H1 (cell line): ENCODE measurements at regions not wholly inside any gene's neighbourhood (a gene's known extent, or its start where the extent isn't known, plus 50 kb on each side); places are given as distances from the start of the nearest gene placed in this dataset.

Source experiments
- CTCF ChIA-PET: fragments of 300-600 bp; sonication (Branson Sonifier 250); formaldehyde crosslinking; loops from one replicate; lab custom pipeline; 2021; ENCODE audit not compliant: partially characterized antibody; lab: Charles Lee
- POLR2A ChIA-PET: fragments of 300-600 bp; sonication (Branson Sonifier 250); formaldehyde crosslinking; loops from one replicate; lab custom pipeline; 2021; ENCODE audit warnings: inconsistent platforms; ENCODE audit not compliant: partially characterized antibody; lab: Charles Lee
- DNase-seq, 2 experiments: peaks; one replicate each; pipeline versions ENCODE4 v3.0.0 to v3.0.0-alpha.2; 2010 to 2022; ENCODE audit warnings: low spot score in 2 of 2, low read depth in 1 of 2, mixed read lengths in 1 of 2
- FAIRE-seq: peaks from 2 replicates; lab custom pipeline; 2011; peaks lifted over from hg19 to GRCh38; lab: Jason Lieb, UNC
- H2AFZ ChIP-seq: 2 replicates; pipeline ENCODE4 v1.8.1; 2012; ENCODE audit warnings: low read length, inconsistent platforms
- H2AK5ac ChIP-seq: 2 replicates; pipeline ENCODE4 v1.6.1; 2013; ENCODE audit warnings: low read depth, low read length
- H2BK120ac ChIP-seq: replicated peaks from 2 replicates; pipeline ENCODE3; 2013; ENCODE audit warnings: low read depth, low read length, inconsistent platforms
- H2BK12ac ChIP-seq: 2 replicates; pipeline ENCODE4 v1.6.1; 2013; ENCODE audit warnings: low read depth, low read length
- H2BK15ac ChIP-seq: 2 replicates; pipeline ENCODE4 v1.6.1; 2013; ENCODE audit warnings: low read length
- H2BK20ac ChIP-seq: 2 replicates; pipeline ENCODE4 v1.6.1; 2013; ENCODE audit warnings: low read length
- H2BK5ac ChIP-seq: 2 replicates; pipeline ENCODE4 v1.6.1; 2013; ENCODE audit warnings: low read depth, low read length
- H3K14ac ChIP-seq: 2 replicates; pipeline ENCODE4 v1.6.1; 2013; ENCODE audit warnings: inconsistent platforms; ENCODE audit not compliant: insufficient read length
- H3K18ac ChIP-seq: 2 replicates; pipeline ENCODE4 v1.6.1; 2013; ENCODE audit warnings: low read length; ENCODE audit errors: extremely low read depth
- H3K23ac ChIP-seq: 2 replicates; pipeline ENCODE4 v1.6.1; 2013; ENCODE audit warnings: inconsistent platforms; ENCODE audit not compliant: insufficient read length
- H3K23me2 ChIP-seq: 2 replicates; pipeline ENCODE4 v1.6.1; 2013; ENCODE audit warnings: low read depth, low read length
- H3K27ac ChIP-seq: 2 replicates; pipeline ENCODE4 v1.6.1; 2011; ENCODE audit warnings: low read depth, low read length, inconsistent platforms
- H3K27me3 ChIP-seq, 4 experiments: replicated peaks in 1 of 4; 1 replicate in 1 of 4; 2 replicates in 3 of 4; pipeline versions ENCODE4 v1.6.1 to v1.8.1; 2011 to 2013; ENCODE audit warnings: low read length in 3 of 4, mild to moderate bottlenecking in 3 of 4, inconsistent platforms in 2 of 4, mixed read lengths in 2 of 4, moderate library complexity in 1 of 4; ENCODE audit not compliant: control insufficient read depth in 3 of 4, insufficient read depth in 3 of 4; ENCODE audit errors: extremely low read depth in 1 of 4
- H3K36me3 ChIP-seq, 4 experiments: 2 replicates each; pipeline versions ENCODE4 v1.6.1 to v1.8.1; 2011 to 2013; ENCODE audit warnings: mild to moderate bottlenecking in 4 of 4, low read length in 3 of 4, moderate library complexity in 2 of 4, control low read depth in 1 of 4, inconsistent platforms in 1 of 4; ENCODE audit not compliant: insufficient read depth in 4 of 4, control insufficient read depth in 2 of 4
- H3K4ac ChIP-seq: replicated peaks from 2 replicates; pipeline ENCODE3; 2013; ENCODE audit warnings: low read length, low read depth, mixed read lengths, inconsistent platforms; ENCODE audit not compliant: insufficient read length
- H3K4me1 ChIP-seq, 4 experiments: replicated peaks in 1 of 4; 1 replicate in 1 of 4; 2 replicates in 3 of 4; pipeline versions ENCODE4 v1.6.1 to v1.8.1; 2011 to 2013; ENCODE audit warnings: low read length in 3 of 4, inconsistent platforms in 2 of 4, mixed read lengths in 1 of 4; ENCODE audit not compliant: insufficient read depth in 4 of 4, control insufficient read depth in 3 of 4
- H3K4me2 ChIP-seq, 2 experiments: 2 replicates each; pipeline versions ENCODE4 v1.6.1 to v1.8.1; 2011 to 2013; ENCODE audit warnings: low read depth in 2 of 2, low read length in 2 of 2, control low read depth in 1 of 2, inconsistent platforms in 1 of 2, mild to moderate bottlenecking in 1 of 2; ENCODE audit not compliant: insufficient read depth in 1 of 2
- H3K4me3 ChIP-seq, 4 experiments: fragments of 200-600, 300-600 bp in 1 of 4; sonication (generic), shearing (Covaris generic), sonication (Bioruptor Twin) in 1 of 4; 2 replicates each; pipeline versions ENCODE4 v1.5.1 to v1.8.1; 2011 to 2016; ENCODE audit warnings: low read length in 4 of 4, low read depth in 3 of 4, control low read depth in 2 of 4, inconsistent platforms in 2 of 4, mild to moderate bottlenecking in 2 of 4, mixed read lengths in 1 of 4, moderate library complexity in 1 of 4; ENCODE audit not compliant: insufficient read depth in 2 of 4; ENCODE audit errors: extremely low read depth in 1 of 4
- H3K56ac ChIP-seq: replicated peaks from 2 replicates; pipeline ENCODE3; 2013; ENCODE audit warnings: low read depth, mild to moderate bottlenecking, mixed read lengths, low read length, inconsistent platforms; ENCODE audit not compliant: insufficient read length
- H3K79me1 ChIP-seq: 2 replicates; pipeline ENCODE4 v1.6.1; 2013; ENCODE audit warnings: low read depth, low read length, control low read depth
- H3K79me2 ChIP-seq, 2 experiments: 2 replicates each; pipeline versions ENCODE4 v1.6.1 to v1.8.1; 2012 to 2013; ENCODE audit warnings: low read length in 2 of 2, mild to moderate bottlenecking in 2 of 2, inconsistent platforms in 1 of 2; ENCODE audit not compliant: insufficient read depth in 2 of 2, control insufficient read depth in 1 of 2
- H3K9ac ChIP-seq, 4 experiments: replicated peaks in 1 of 4; 1 replicate in 1 of 4; 2 replicates in 3 of 4; pipeline versions ENCODE4 v1.6.1 to v1.8.1; 2011 to 2013; ENCODE audit warnings: low read depth in 3 of 4, low read length in 3 of 4, control low read depth in 2 of 4, mild to moderate bottlenecking in 2 of 4, moderate library complexity in 2 of 4, inconsistent platforms in 1 of 4; ENCODE audit errors: extremely low read depth in 1 of 4
- H3K9me3 ChIP-seq, 2 experiments: 2 replicates each; pipeline versions ENCODE4 v1.6.1 to v1.8.1; 2012 to 2013; ENCODE audit warnings: mild to moderate bottlenecking in 2 of 2, moderate library complexity in 2 of 2, control low read depth in 1 of 2, inconsistent platforms in 1 of 2, low read depth in 1 of 2, low read length in 1 of 2, mixed read lengths in 1 of 2; ENCODE audit not compliant: insufficient read depth in 2 of 2
- H4K20me1 ChIP-seq, 2 experiments: replicated peaks in 1 of 2; 2 replicates each; pipeline versions ENCODE3 to v1.8.1; 2011 to 2013; ENCODE audit warnings: inconsistent platforms in 2 of 2, low read length in 2 of 2, mild to moderate bottlenecking in 1 of 2; ENCODE audit not compliant: insufficient read depth in 2 of 2, control insufficient read depth in 1 of 2
- H4K5ac ChIP-seq: 2 replicates; pipeline ENCODE4 v1.6.1; 2013; ENCODE audit warnings: low read length, low read depth, mixed read lengths, inconsistent platforms; ENCODE audit not compliant: insufficient read length
- H4K8ac ChIP-seq: 2 replicates; pipeline ENCODE4 v1.8.0; 2013; ENCODE audit warnings: mild to moderate bottlenecking, moderate library complexity, low read length, inconsistent platforms; ENCODE audit not compliant: insufficient read depth; ENCODE audit errors: extremely low read depth
- H4K91ac ChIP-seq: replicated peaks from 2 replicates; pipeline ENCODE3; 2013; ENCODE audit warnings: low read length, mixed read lengths, inconsistent platforms; ENCODE audit not compliant: insufficient read length
- CEBPB ChIP-seq: IDR thresholded peaks from 2 replicates; pipeline ENCODE4 v1.6.1; 2012; ENCODE audit warnings: low read depth, low read length
- CTCF ChIP-seq, 3 experiments: IDR thresholded peaks; 1 replicate in 2 of 3; 2 replicates in 1 of 3; pipeline versions ENCODE4 v1.5.1 to v1.6.1; 2011; ENCODE audit warnings: low read length in 3 of 3, mild to moderate bottlenecking in 3 of 3, inconsistent platforms in 2 of 3, low read depth in 1 of 3, moderate library complexity in 1 of 3; ENCODE audit not compliant: insufficient read depth in 1 of 3; ENCODE audit errors: control extremely low read depth in 1 of 3
- HDAC2 ChIP-seq, 2 experiments: fragments of 300-600 bp in 1 of 2; sonication (generic) in 1 of 2; IDR thresholded peaks; 2 replicates each; pipeline ENCODE4 v1.6.1; 2011 to 2012; ENCODE audit warnings: low read depth in 2 of 2, low read length in 2 of 2, mild to moderate bottlenecking in 2 of 2, moderate library complexity in 2 of 2, borderline replicate concordance in 1 of 2, inconsistent platforms in 1 of 2
- POU5F1 ChIP-seq: IDR thresholded peaks from 2 replicates; pipeline ENCODE4 v1.6.1; 2011; ENCODE audit warnings: low read depth, mild to moderate bottlenecking, low read length, moderate library complexity
- RAD21 ChIP-seq, 2 experiments: IDR thresholded peaks in 1 of 2; conservative IDR thresholded peaks in 1 of 2; 2 replicates each; pipeline ENCODE4 v1.6.1; 2011; ENCODE audit warnings: low read depth in 2 of 2, low read length in 2 of 2, improper control_type of control experiment in 1 of 2, inconsistent platforms in 1 of 2, mild to moderate bottlenecking in 1 of 2, moderate library complexity in 1 of 2
- RBBP5 ChIP-seq: IDR thresholded peaks from 2 replicates; pipeline ENCODE4 v1.7.1; 2012; ENCODE audit warnings: low read depth, mild to moderate bottlenecking, inconsistent platforms, low read length, moderate library complexity, borderline replicate concordance
- SAP30 ChIP-seq: fragments of 300-600 bp; sonication (generic); IDR thresholded peaks from 2 replicates; pipeline ENCODE4 v1.7.1; 2012; ENCODE audit warnings: low read length, moderate library complexity, mild to moderate bottlenecking, inconsistent platforms; ENCODE audit not compliant: insufficient read depth, insufficient replicate concordance
- TAF1 ChIP-seq: IDR thresholded peaks from 2 replicates; pipeline ENCODE4 v1.6.1; 2011; ENCODE audit warnings: mild to moderate bottlenecking, low read depth, low read length
- TBP ChIP-seq: IDR thresholded peaks from 2 replicates; pipeline ENCODE4 v1.6.1; 2011; ENCODE audit warnings: low read depth, low read length, improper control_type of control experiment
- TCF12 ChIP-seq: IDR thresholded peaks from 2 replicates; pipeline ENCODE4 v1.6.1; 2011; ENCODE audit warnings: low read depth, mild to moderate bottlenecking, low read length

GRCh38 chr16:26961459-26961858 is 105.3 kb upstream of the C16orf82 start:
- Histone ChIP-seq H3K79me1 (no peaks in the 10 kb centered on the region), H4K8ac (no peak overlapping the region), H2BK20ac (no peak overlapping the region), H3K79me2 (no peaks in the 10 kb centered on the region), H3K4me2 (no peak overlapping the region), H4K5ac (no peak overlapping the region), H4K91ac (no peak overlapping the region), H3K4ac (no peak overlapping the region), H3K27me3 (no peaks in the 10 kb centered on the region), H2AFZ (no peak overlapping the region), H2BK12ac (no peak overlapping the region), H4K20me1 (no peaks in the 10 kb centered on the region), H3K4me3 (no peak overlapping the region), H3K56ac (no peak overlapping the region), H3K23me2 (no peaks in the 10 kb centered on the region; the same call in 1 of the 2 replicates), H3K14ac (no peak overlapping the region), H2BK5ac (no peak overlapping the region), H3K9me3 (no peaks in the 10 kb centered on the region), H2BK15ac (no peak overlapping the region), H2BK120ac (no peak overlapping the region), H3K23ac (no peak overlapping the region), H2AK5ac (no peak overlapping the region), H3K4me1 (no peaks in the 10 kb centered on the region; a peak in 1 of 7 replicates), H3K36me3 (no peaks in the 10 kb centered on the region), H3K9ac (no peak overlapping the region), H3K18ac (no peak overlapping the region), H3K27ac (no peak overlapping the region)
- ChIA-PET POLR2A (no interaction called here), CTCF (interaction anchor here (0.7 to 2.0 kb wide), 4 partner anchors 12 to 120 kb away, joined by 3 to 6 read pairs (median 4); no protein-coding TSS in a partner anchor)
- no peak for DNase-seq
- no peak for FAIRE-seq
- no peak for TF ChIP-seq HDAC2 (IDR thresholded peaks at IDR 0.05; ENCODE audit: borderline replicate concordance in 1 of 2, low read depth in 2 of 2, low read length in 2 of 2)
- TF ChIP-seq TAF1, result no peak
- TF ChIP-seq TCF12, result no peak
- no peak for TF ChIP-seq CEBPB
- no peak for TF ChIP-seq RAD21 (IDR thresholded peaks at IDR 0.05 in 1 of 2, conservative IDR thresholded peaks at IDR 0.05 in 1 of 2; ENCODE audit: low read depth in 2 of 2, low read length in 2 of 2)
- no peak for TF ChIP-seq CTCF (IDR thresholded peaks at IDR 0.05; ENCODE audit: control extremely low read depth in 1 of 3, insufficient read depth in 1 of 3, low read depth in 1 of 3, low read length in 3 of 3)
- no peak for TF ChIP-seq RBBP5
- TF ChIP-seq POU5F1, result no peak
- no peak for TF ChIP-seq SAP30
- no peak for TF ChIP-seq TBP
